Left renal cortex interstitium (tissue), 4 donors: ENCODE measurements at regions not wholly inside any gene's neighbourhood (a gene's known extent, or its start where the extent isn't known, plus 50 kb on each side); places are given as distances from the start of the nearest gene placed in this dataset.

Experiments used
- DNase-seq, 4 donors: peaks; one replicate each; pipeline ENCODE4 v3.0.0-alpha.2; 2013; ENCODE audit warnings: low read depth in 4 of 4, low spot score in 2 of 4, missing footprints in 1 of 4

- no peak for DNase-seq
Measured at GRCh38 chr2:7773362-7774360, 856.4 kb downstream of the RNF144A start.

GRCh38 chr2:7774481-7774880, 857.3 kb downstream of the RNF144A start:
- DNase-seq: no peak

- DNase-seq: no peak
Measured at GRCh38 chr2:7777668-7778067, 860.5 kb downstream of the RNF144A start.

GRCh38 chr2:7780321-7780720, 863.1 kb downstream of the RNF144A start:
- DNase-seq: no peak

GRCh38 chr2:7785700-7786099, 868.5 kb downstream of the RNF144A start:
- no peak for DNase-seq

GRCh38 chr2:7788736-7789135, 871.5 kb downstream of the RNF144A start:
- no peak for DNase-seq

- no peak for DNase-seq
Measured at GRCh38 chr2:7792031-7792651, 874.9 kb downstream of the RNF144A start.

GRCh38 chr2:7795778-7796563, 878.8 kb downstream of the RNF144A start:
- DNase-seq: peak in 1 of 4 donors; percentile 17

- DNase-seq: no peak
Measured at GRCh38 chr2:7800031-7800430, 881.8 kb upstream of the ID2 start.

- DNase-seq: no peak
Measured at GRCh38 chr2:7801212-7801611, 880.6 kb upstream of the ID2 start.

- DNase-seq: no peak
Measured at GRCh38 chr2:7803515-7803914, 878.3 kb upstream of the ID2 start.

GRCh38 chr2:7809640-7810039, 872.2 kb upstream of the ID2 start:
- no peak for DNase-seq

GRCh38 chr2:7811073-7811472, 870.8 kb upstream of the ID2 start:
- no peak for DNase-seq

- DNase-seq: no peak
Measured at GRCh38 chr2:7812231-7812995, 869.4 kb upstream of the ID2 start.

- no peak for DNase-seq
Measured at GRCh38 chr2:7813541-7814292, 868.1 kb upstream of the ID2 start.

- DNase-seq: no peak
Measured at GRCh38 chr2:7815726-7816125, 866.1 kb upstream of the ID2 start.

- DNase-seq: no peak
Measured at GRCh38 chr2:7816233-7816632, 865.6 kb upstream of the ID2 start.

- DNase-seq: no peak
Measured at GRCh38 chr2:7816944-7817343, 864.9 kb upstream of the ID2 start.

GRCh38 chr2:7819316-7819715, 862.5 kb upstream of the ID2 start:
- no peak for DNase-seq

GRCh38 chr2:7819850-7820249, 862.0 kb upstream of the ID2 start:
- DNase-seq: no peak
